ENCODE measurements at regions not wholly inside any gene's neighbourhood (a gene's known extent, or its start where the extent isn't known, plus 50 kb on each side); places are given as distances from the start of the nearest gene placed in this dataset.

DNA sequence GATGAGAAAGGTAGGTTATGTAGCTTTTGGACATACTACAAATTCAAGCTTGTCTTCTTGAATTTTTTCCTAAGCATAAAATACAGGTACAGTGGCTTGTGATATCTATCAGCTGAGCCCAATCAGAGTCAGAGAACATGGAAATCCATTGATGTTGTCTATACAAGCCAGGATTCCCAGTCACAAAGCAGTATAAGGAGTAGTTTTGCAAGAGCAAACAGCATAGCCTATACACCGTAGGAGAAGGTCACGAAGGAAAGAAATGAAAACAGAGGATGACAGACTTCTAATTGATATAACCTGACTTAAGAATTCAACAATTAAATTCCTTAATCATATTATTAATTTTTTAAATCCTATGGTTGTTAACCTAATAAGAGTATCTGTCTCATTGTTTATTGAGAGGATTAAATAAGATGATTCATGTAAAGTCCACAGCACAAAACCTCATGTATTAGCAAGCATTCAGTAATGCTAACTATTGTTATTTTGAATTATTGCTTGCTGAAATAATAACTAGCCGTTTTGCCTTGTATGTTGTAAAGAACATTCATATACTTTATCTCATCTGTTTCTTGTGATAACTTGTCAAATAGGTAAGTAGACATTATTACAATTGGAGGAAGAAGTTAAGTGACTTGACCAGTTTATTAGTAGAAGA lies 276.6 kb upstream of the ZPLD1 start:
- TF ChIP-seq, protein P1, sequence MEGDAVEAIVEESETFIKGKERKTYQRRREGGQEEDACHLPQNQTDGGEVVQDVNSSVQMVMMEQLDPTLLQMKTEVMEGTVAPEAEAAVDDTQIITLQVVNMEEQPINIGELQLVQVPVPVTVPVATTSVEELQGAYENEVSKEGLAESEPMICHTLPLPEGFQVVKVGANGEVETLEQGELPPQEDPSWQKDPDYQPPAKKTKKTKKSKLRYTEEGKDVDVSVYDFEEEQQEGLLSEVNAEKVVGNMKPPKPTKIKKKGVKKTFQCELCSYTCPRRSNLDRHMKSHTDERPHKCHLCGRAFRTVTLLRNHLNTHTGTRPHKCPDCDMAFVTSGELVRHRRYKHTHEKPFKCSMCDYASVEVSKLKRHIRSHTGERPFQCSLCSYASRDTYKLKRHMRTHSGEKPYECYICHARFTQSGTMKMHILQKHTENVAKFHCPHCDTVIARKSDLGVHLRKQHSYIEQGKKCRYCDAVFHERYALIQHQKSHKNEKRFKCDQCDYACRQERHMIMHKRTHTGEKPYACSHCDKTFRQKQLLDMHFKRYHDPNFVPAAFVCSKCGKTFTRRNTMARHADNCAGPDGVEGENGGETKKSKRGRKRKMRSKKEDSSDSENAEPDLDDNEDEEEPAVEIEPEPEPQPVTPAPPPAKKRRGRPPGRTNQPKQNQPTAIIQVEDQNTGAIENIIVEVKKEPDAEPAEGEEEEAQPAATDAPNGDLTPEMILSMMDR (IDR thresholded peaks at IDR 0.05), result no peak
- TF ChIP-seq POLR2AphosphoS5 (IDR thresholded peaks at IDR 0.05; ENCODE audit: insufficient read depth in 1 of 2, low read depth in 1 of 2), result no peak
- TF ChIP-seq POLR2A (IDR thresholded peaks at IDR 0.05), result no peak
- H3K36me3 ChIP-seq, result no peaks in the 10 kb centered on the region
- H3K9me3 ChIP-seq, result no peaks in the 10 kb centered on the region
- no peak overlapping the region for H3K4me3 ChIP-seq
- DNase-seq (ENCODE audit: extremely low spot score in 2 of 2), result no peak
- intact Hi-C loops (cut with DNase I), result no loop called here
- H3K27me3 ChIP-seq, result no peaks in the 10 kb centered on the region
- peaks cover 6% of the 10 kb centered on the region for H3K4me1 ChIP-seq
- H3K27ac ChIP-seq, result no peak overlapping the region

DNA sequence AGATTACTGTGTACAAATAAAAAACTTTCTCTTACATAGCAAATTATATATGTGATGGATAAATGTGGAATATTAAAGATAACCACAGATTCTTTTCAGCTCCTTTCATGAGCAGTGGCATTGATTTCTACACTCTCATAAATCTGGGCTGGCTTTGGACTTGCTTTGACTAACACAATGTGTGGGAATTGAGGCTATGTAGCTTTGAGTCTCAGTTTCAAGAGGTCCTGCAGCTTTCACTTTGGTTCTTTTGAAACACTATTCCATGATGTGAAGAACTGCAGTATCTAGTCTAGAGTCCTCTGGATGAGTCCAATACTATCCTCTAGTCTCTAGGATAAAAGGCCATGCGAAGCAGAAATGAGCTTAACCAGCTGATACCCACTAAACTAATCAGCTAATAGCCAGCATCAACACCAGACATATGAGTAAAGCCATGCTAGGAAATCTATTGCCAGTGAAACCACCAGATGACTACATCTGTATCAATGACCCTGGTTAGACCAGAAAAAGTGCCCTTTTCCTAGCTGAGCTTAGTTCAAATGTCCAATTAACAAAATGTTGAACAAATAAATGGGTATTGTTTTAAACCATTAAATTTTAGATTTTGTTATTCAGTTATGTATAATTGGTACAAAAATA lies 274.9 kb upstream of the ZPLD1 start:
- H3K27me3 ChIP-seq, result no peaks in the 10 kb centered on the region
- H3K27ac ChIP-seq, result no peak overlapping the region
- TF ChIP-seq, protein P1 (IDR thresholded peaks at IDR 0.05), result no peak
- no peak for TF ChIP-seq POLR2A (IDR thresholded peaks at IDR 0.05)
- TF ChIP-seq POLR2AphosphoS5 (IDR thresholded peaks at IDR 0.05; ENCODE audit: insufficient read depth in 1 of 2, low read depth in 1 of 2), result no peak
- H3K36me3 ChIP-seq, result no peaks in the 10 kb centered on the region
- peaks cover 13% of the 10 kb centered on the region for H3K4me1 ChIP-seq
- no peaks in the 10 kb centered on the region for H3K9me3 ChIP-seq
- H3K4me3 ChIP-seq, result no peak overlapping the region
- intact Hi-C loops (cut with DNase I), result no loop called here
- DNase-seq (ENCODE audit: extremely low spot score in 2 of 2), result no peak

DNA sequence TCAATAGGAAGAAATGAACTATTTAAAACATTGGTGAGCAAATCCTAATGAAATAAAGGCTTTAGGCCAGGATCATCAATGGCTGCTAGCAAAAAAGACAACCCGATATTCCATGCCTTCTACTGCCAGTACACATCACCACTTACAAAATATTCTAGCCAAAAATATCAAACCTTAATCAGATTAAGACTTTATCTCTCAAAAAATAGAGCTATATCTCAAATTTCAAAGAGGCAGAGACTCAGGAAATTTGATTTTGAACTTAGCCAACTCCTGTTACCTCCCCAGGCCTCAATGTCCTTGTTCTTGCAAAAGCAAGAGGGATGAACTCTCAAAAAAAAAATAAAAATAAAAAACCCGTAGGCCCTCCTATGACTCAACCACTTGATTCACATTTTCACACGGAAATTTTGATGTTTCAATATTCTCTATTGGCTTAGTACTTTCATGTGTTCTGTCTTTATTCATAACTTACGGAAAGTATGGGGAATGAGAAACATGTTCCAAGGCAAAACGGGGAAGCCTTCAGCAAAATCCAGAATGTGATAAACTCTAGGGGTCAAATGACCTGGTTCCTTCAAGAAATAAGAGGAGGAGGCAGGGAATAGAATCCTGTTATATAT lies 273.3 kb upstream of the ZPLD1 start:
- H3K4me1 ChIP-seq, result peaks cover 13% of the 10 kb centered on the region
- no peak for TF ChIP-seq POLR2A (IDR thresholded peaks at IDR 0.05)
- TF ChIP-seq, protein P1 (IDR thresholded peaks at IDR 0.05), result no peak
- TF ChIP-seq POLR2AphosphoS5 (IDR thresholded peaks at IDR 0.05; ENCODE audit: insufficient read depth in 1 of 2, low read depth in 1 of 2), result no peak
- no peak overlapping the region for H3K4me3 ChIP-seq
- H3K27ac ChIP-seq, result no peak overlapping the region
- no peaks in the 10 kb centered on the region for H3K36me3 ChIP-seq
- DNase-seq (ENCODE audit: extremely low spot score in 2 of 2), result no peak
- no peaks in the 10 kb centered on the region for H3K27me3 ChIP-seq
- intact Hi-C loops (cut with DNase I), result no loop called here
- no peaks in the 10 kb centered on the region for H3K9me3 ChIP-seq

DNA sequence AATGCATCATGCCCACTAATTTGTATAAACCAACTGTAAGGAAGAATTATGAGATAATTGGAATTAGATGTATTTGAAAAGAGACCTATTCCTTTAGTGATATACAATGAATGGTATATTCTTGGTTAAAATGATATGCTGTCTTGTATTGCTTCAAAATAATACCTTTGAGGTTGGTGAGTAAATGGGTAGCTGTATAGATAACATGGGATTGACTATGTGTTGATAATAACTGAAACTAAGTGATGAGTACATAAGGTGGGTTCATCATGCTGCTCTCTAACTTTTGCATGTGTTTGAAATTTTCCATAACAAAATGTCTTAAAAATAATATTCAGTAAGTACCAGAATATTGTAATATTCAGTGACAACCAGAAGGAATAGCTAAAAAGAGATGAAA lies 272.6 kb upstream of the ZPLD1 start:
- Histone ChIP-seq H3K36me3 (no peaks in the 10 kb centered on the region), H3K27ac (peak overlapping the region; percentile 1), H3K4me1 (peaks cover 13% of the 10 kb centered on the region), H3K4me3 (no peak overlapping the region), H3K9me3 (no peaks in the 10 kb centered on the region), H3K27me3 (no peaks in the 10 kb centered on the region)
- intact Hi-C loops (cut with DNase I), result no loop called here
- no peak for TF ChIP-seq POLR2A (IDR thresholded peaks at IDR 0.05)
- TF ChIP-seq, protein P1 (IDR thresholded peaks at IDR 0.05), result no peak
- no peak for TF ChIP-seq POLR2AphosphoS5 (IDR thresholded peaks at IDR 0.05; ENCODE audit: insufficient read depth in 1 of 2, low read depth in 1 of 2)
- no peak for DNase-seq (ENCODE audit: extremely low spot score in 2 of 2)
